GF-D8 (cell line): ENCODE measurements at regions not wholly inside any gene's neighbourhood (a gene's known extent, or its start where the extent isn't known, plus 50 kb on each side); places are given as distances from the start of the nearest gene placed in this dataset.
"Not testable (repeated sequence)": the region's sequence is repeated elsewhere in the genome, so short reads cannot be mapped to it uniquely, and the experiment has no call there.

Source experiments
- DNase-seq: peaks from one replicate; lab custom pipeline; 2025; lab: John Stamatoyannopoulos, UW

- no peak for DNase-seq
Measured at GRCh38 chr2:215862351-215862771, 151.0 kb downstream of the MREG start.

DNA sequence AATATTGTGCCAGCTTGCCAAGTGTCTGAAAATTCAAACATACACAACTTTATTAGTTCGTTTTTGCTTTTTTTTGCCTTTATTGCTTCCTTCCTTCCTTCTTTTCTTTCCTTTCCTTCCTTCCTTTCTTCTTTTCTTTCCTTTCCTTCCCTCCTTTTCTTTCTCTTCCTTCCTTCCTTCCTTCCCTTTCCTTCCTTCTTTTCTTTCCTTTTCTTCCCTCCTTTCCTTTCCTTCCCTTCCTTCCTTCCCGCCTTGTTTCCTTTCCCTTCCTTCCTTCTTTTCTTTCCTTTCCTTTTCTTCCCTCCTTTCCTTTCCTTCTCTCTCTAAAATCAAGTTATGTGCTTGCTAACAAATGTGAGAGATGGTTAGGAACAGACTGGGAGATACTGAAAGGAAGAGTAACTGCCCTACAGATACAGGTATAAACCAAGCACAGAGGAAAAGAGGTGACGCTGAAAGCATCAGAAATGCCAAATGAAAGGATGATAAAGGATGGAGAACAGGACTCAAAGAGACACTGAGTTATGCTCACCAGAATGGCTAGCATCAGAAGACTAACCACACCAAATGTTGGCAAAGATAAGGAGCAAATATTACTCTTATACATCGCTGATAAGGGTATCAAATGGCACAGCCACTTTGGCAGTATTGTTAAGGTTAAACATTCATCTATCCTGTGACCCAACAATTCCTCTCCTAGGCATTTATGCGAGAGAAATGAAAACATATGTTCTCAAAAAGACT is 151.6 kb downstream of the MREG start:
- no peak for DNase-seq

- no peak for DNase-seq
Measured at GRCh38 chr2:215856080-215856479, 157.3 kb downstream of the MREG start.

- not testable (repeated sequence) for DNase-seq
Measured at GRCh38 chr2:215855308-215855707, 158.0 kb downstream of the MREG start.

DNA sequence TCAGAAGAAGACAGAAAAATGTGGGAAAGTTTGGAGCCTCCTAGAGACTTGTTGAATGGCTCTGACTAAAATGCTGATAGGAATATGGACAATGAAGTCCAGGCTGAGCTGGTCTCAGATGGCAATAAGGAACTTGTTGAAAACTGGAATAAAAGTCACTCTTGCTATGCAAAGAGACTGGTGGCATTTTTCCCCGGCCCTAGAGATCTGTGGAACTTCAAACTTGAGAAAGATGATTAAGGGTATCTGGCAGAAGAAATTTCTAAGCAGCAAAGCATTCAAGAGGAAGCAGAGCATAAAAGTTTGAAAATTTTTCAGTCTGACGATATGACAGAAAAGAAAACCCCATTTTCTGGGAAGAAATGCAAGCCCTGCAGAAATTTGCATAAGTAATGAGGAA is 159.3 kb downstream of the MREG start:
- no peak for DNase-seq

DNA sequence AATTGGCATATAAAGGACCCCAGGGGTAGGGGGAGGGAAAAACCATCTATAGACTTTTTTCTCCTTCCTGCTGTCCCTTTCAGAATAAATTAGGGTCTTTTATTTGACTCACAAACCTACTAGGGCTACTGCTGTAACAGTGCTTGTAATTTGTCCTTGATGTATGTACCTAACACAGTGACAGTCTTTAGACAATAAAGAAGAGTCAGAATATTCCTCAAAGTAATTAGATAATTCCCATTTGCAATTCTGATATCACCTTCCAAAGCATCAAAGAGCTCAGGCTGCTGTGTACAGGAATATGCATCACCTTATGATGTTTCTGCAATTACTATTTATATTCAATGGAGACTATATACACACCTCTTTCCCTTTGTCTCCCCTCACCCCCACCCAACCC is 161.7 kb downstream of the MREG start:
- DNase-seq: no peak

- DNase-seq: no peak
Measured at GRCh38 chr2:215851082-215851481, 162.3 kb downstream of the MREG start.

DNA sequence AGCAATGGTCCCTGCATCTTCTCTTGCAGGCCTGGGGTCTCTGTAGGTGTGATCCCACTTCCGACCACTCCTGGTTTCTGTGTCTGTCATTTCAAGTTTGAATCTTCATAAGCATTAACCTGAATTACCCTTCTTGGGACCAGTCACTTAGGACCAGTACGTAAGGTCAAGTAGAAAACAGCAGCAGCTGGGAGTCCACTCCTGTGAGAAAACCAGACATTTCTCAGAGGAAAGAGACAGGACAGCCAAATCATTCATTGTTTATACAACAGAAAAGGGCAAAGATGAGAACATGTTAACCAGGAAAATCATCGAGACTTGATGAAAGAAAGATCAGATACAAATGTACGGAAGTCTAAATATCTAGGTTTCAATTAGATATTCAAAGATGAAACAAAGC is 163.0 kb downstream of the MREG start:
- no peak for DNase-seq

- DNase-seq: no peak
Measured at GRCh38 chr2:215849771-215850170, 163.6 kb downstream of the MREG start.

DNA sequence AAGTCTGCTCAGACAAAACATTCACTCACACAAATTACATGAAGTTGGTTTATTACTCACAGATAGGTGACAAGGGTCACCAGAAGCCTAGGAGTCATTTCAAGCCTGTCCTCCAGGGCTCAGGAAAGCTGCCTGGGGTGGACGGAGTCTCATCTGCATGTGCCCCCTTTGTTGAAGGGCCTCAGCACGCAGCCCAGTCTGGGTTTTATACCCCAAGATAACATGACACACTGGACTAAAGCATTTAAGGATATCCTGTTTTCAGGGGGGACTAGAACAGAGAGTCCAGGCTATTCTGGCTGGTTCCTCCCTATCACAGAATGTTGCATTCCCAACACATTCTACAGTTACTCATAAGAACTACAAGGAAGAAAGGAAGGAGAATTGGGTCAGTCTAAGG is 164.7 kb downstream of the MREG start:
- DNase-seq: no peak

GRCh38 chr2:215848146-215848545 is 165.2 kb downstream of the MREG start:
- no peak for DNase-seq

DNA sequence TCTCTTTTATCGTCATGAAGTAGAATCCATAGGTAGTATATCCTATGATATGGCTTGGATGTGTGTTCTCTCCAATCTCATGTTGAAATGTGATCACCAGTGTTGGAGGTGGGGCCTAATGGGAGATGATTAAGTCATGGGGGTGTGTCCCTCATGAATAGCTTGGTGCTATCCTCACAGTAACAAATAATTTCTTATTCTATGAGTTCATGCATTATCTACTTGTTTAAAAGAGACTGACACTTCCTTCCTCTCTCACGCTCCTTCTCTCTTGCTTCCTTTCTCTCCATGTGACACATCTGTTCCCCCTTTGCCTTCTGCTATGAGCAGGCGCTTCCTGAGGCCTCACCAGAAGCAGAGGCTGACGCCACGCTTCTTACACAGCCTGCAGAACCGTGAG is 165.6 kb downstream of the MREG start:
- DNase-seq: no peak

GRCh38 chr2:215847056-215847455 is 166.3 kb downstream of the MREG start:
- DNase-seq: no peak

DNA sequence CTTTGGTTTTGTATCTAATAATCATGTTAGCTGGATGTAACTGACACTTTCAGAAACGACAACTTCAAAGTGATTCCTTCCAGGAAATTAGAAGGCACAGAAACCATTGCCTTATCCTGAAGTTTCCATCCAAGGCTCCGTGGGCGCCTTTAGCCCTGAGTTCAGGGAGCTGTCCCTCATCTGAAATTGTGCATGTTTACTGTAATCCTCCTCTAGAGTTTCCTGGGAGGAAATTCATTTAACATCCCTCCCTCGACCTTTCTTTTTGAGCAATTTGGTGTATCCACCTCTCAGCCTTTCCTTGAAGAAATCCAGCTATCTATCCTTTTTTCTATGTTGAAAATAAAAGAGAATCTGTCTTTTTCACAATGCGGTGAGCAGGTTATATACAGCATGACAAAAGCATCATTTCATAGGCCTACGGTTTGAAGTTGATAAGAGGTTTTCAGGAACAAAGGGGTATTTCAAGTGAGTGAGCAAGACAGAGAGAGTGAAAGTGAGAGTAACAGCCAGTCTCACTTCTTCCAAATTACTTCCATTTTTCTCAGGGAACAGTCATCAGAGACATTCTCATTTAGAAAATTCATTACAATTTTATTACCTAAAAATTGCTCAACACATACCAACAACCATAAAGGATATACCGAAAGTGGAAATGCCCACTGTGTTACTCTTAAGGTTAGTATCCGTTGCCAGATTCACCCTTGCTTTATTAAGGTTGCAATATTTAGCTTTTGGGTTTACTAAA is 167.3 kb downstream of the MREG start:
- no peak for DNase-seq

DNA sequence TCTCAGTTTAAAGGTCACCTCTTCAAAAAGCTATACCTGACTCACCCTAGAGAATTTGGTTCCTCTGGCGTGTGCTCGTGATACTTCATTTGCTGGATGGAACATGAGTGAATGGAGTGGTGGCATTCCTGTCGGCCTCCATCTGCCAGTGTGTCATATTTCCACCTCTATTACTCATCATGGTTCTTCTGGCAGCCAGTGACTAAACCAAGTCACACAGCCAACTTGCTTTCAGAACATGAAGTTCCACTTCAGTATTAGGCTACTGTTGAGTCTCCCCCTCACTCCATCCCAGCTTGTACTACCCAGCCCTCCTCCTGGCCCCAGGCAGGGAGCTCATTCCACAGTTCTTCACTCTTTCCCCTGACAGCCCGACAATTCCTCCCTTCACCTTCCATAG is 169.8 kb downstream of the MREG start:
- no peak for DNase-seq

DNA sequence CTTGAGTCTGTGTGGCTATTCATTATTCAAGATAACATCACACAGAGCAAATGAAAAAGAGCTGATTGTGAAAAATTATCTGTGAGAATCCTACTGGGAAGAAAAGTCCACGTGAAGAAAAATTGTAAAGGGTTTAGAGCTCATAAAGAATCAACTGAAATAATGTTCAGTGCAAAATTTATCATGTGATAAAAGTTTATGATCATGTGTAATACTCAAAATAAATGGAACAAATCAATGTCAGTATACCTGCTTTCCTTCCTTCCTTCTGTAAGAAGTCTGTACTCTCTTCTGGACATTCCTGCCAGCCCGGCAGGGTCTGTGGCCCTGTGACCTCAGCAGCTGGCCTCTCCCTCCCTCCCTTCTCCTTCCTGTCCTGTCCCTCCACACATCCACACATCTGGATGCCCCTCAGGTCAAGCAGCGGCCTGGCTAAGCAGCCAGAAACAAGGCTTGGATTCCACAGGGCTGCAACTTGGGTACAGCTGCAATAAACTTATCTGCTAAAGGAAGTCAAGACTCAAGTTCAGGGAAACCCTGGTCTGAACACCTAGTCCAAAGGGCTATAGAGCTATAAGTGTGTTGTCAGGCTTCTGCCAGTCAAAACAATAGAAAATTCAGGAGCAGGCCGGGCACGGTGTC is 172.1 kb downstream of the MREG start:
- no peak for DNase-seq

- DNase-seq: no peak
Measured at GRCh38 chr2:215839816-215840215, 173.5 kb downstream of the MREG start.

- no peak for DNase-seq
Measured at GRCh38 chr2:215839309-215839708, 174.0 kb downstream of the MREG start.

GRCh38 chr2:215836881-215837280 is 176.5 kb downstream of the MREG start:
- no peak for DNase-seq

DNA sequence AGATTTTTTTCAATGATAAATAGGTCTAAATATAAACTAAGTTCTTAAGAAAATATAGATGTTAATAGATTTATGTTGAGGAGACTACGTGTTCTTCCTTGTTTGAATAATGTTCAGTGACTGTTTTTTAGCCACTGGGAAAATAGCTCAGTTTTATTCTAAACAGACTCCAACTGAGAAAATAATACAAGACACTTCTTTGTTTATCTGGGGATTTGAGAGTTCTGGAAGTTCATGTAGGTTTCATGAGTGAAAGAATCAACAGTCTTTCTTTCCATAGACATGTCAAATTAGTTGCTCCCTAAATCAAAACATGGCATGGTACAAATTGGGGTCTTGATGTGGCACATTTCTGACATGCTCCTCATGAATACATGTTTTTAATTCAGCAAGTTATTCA is 177.7 kb downstream of the MREG start:
- DNase-seq: no peak

DNA sequence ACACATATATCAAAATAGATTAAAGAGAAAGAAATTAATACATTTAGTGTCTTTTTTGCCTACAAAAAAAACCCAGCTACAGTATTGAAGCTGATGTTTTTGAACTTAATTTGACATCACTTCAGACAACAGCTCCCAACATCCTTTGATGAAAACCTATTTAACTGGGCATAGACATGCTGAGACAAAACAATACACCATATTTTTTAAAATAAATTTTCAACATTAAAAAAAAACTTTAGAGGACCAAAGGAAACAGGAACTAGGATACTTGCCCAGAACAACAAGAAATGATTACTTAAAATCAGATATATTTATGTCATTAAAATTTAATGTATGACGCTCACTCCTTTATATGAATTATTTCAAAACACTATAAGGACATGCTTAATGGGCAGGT is 178.1 kb downstream of the MREG start:
- no peak for DNase-seq

GRCh38 chr2:215833531-215834162 is 179.7 kb downstream of the MREG start:
- peak; percentile 9 for DNase-seq

DNA sequence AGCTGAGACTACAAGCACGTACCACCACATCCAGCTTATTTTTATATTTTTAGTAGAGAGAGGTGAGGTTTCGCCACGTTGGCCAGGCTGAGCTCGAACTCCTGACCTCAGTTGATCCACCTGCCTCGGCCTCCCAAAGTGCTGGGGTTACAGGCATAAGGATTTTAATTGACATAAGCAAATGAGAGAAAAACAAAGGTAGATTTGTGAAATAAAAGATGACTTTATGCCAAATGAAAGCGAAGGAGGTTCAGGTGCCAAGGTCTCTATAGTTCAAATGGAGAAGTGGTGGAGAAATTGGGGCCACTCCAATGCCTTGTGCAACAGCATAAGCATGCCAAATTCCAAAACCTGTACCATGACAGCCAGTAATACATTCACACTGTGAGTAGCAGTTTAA is 180.6 kb downstream of the MREG start:
- no peak for DNase-seq
